ENCODE measurements at regions not wholly inside any gene's neighbourhood (a gene's known extent, or its start where the extent isn't known, plus 50 kb on each side); places are given as distances from the start of the nearest gene placed in this dataset.

DNA sequence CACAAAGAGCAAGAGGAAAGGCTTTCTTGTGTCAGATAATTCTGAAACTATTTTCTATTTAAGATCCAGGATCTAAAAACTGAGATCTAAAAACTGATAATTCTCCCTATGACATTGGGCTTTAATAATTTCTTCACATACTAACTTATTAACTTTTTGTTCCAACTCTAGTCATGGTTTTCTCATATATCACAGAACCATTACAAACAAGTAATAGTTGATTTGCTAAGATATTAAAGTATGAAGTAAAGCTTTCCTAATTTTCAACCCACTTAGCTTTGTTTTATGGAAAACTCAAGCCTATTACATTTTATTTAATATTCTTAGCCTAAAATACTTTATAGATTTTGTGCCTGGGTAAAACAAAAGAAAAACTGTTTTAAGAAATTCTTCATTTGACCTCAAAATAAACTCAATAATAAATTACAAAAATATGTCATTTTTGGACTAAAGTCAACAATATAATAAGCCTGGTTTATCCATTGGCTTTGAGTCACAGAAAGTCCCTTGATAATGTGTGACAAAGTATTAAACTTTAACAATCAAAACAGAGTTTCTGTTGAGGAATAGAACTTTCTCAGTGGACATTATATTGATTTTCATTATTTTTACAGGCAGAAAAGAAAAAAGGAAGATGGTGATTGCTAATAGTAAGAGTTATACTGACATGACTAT lies 1142.9 kb upstream of the SORCS1 start:
- H3K4me3 Mint-ChIP-seq (ENCODE audit: unreplicated experiment): no peak overlapping the region
- no peak overlapping the region for H3K4me3 ChIP-seq (ENCODE audit: low read depth, low read length)
- no peak for DNase-seq
- H3K36me3 ChIP-seq (ENCODE audit: control insufficient read depth, insufficient read depth, low read length): no peaks in the 10 kb centered on the region
- H3K27me3 Mint-ChIP-seq (ENCODE audit: insufficient read depth, unreplicated experiment): peaks cover 3% of the 10 kb centered on the region
- H3K27ac Mint-ChIP-seq (ENCODE audit: unreplicated experiment): no peak overlapping the region
- no peaks in the 10 kb centered on the region for H3K9me3 Mint-ChIP-seq (ENCODE audit: unreplicated experiment)
- H3K4me1 ChIP-seq: no peaks in the 10 kb centered on the region
- TF ChIP-seq, protein P1, sequence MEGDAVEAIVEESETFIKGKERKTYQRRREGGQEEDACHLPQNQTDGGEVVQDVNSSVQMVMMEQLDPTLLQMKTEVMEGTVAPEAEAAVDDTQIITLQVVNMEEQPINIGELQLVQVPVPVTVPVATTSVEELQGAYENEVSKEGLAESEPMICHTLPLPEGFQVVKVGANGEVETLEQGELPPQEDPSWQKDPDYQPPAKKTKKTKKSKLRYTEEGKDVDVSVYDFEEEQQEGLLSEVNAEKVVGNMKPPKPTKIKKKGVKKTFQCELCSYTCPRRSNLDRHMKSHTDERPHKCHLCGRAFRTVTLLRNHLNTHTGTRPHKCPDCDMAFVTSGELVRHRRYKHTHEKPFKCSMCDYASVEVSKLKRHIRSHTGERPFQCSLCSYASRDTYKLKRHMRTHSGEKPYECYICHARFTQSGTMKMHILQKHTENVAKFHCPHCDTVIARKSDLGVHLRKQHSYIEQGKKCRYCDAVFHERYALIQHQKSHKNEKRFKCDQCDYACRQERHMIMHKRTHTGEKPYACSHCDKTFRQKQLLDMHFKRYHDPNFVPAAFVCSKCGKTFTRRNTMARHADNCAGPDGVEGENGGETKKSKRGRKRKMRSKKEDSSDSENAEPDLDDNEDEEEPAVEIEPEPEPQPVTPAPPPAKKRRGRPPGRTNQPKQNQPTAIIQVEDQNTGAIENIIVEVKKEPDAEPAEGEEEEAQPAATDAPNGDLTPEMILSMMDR (IDR thresholded peaks at IDR 0.05; ENCODE audit: insufficient read depth in 1 of 2, low read depth in 1 of 2, low read length in 1 of 2, severe bottlenecking in 1 of 2, unreplicated experiment in 1 of 2): no peak
- intact Hi-C loops (cut with micrococcal nuclease; ENCODE audit: unreplicated experiment): no loop called here
- no TSS peak for BruUV-seq (replicated peaks)
- H3K27me3 ChIP-seq (replicated peaks; ENCODE audit: control insufficient read depth, insufficient read depth, low read length): no peaks in the 10 kb centered on the region
- ChIA-PET CTCF (no interaction called here), POLR2A (no interaction called here)
- H3K36me3 Mint-ChIP-seq (ENCODE audit: insufficient read depth, unreplicated experiment): no peaks in the 10 kb centered on the region
- no peaks in the 10 kb centered on the region for H3K9me3 ChIP-seq
- H3K4me1 Mint-ChIP-seq (ENCODE audit: low read depth, unreplicated experiment): no peaks in the 10 kb centered on the region

DNA sequence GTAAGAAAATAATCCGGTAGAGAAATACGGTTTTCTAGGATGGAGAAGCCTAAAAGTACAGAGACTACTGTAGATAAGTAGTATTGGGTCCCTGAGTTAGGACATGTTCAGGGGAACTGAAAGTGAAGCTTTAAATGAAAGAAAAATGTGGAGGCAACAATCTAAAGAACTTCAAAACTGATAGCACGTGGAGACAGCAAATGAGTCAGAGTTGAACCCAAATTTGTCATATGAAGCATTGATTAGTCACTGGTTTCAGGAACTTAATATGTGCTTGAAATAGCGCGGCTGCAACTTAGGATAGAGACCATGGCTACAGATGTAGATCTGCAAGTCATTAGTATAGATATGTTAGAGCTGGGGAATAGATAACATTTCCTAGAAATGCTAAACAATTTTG lies 1138.6 kb upstream of the SORCS1 start:
- Mint-ChIP-seq H3K36me3 (ENCODE audit: insufficient read depth, unreplicated experiment) (no peaks in the 10 kb centered on the region), H3K4me1 (ENCODE audit: low read depth, unreplicated experiment) (no peaks in the 10 kb centered on the region), H3K4me3 (ENCODE audit: unreplicated experiment) (no peak overlapping the region), H3K9me3 (ENCODE audit: unreplicated experiment) (no peaks in the 10 kb centered on the region), H3K27ac (ENCODE audit: unreplicated experiment) (no peak overlapping the region), H3K27me3 (ENCODE audit: insufficient read depth, unreplicated experiment) (peaks cover 3% of the 10 kb centered on the region)
- intact Hi-C loops (cut with micrococcal nuclease; ENCODE audit: unreplicated experiment): no loop called here
- no peaks in the 10 kb centered on the region for H3K9me3 ChIP-seq
- no peak overlapping the region for H3K4me3 ChIP-seq (ENCODE audit: low read depth, low read length)
- no peaks in the 10 kb centered on the region for H3K4me1 ChIP-seq
- TF ChIP-seq, protein P1 (IDR thresholded peaks at IDR 0.05; ENCODE audit: insufficient read depth in 1 of 2, low read depth in 1 of 2, low read length in 1 of 2, severe bottlenecking in 1 of 2, unreplicated experiment in 1 of 2): no peak
- CTCF ChIA-PET: no interaction called here
- H3K27me3 ChIP-seq (replicated peaks; ENCODE audit: control insufficient read depth, insufficient read depth, low read length): no peaks in the 10 kb centered on the region
- no TSS peak for BruUV-seq (replicated peaks)
- no peak for DNase-seq
- no peaks in the 10 kb centered on the region for H3K36me3 ChIP-seq (ENCODE audit: control insufficient read depth, insufficient read depth, low read length)
- POLR2A ChIA-PET: no interaction called here

DNA sequence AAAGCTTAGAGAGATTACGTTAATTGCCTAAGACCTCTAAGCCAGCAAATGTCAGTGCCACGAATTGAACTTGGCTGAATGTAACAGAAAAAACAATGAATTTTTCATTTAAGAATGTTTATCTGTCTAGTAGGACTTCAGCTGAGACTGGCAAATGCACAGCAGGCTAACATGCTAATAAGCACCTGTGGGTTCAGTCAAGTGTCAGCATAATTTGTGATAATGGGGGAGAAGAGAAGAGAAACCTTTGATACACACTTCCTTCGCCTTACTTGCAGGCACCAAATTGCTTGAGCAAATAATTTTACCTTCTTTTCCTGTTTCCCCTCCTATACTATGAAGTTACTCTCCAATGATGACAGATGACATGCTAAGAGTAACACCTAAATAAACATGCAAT lies 1136.5 kb upstream of the SORCS1 start:
- Mint-ChIP-seq H3K9me3 (ENCODE audit: unreplicated experiment) (no peaks in the 10 kb centered on the region), H3K4me1 (ENCODE audit: low read depth, unreplicated experiment) (no peaks in the 10 kb centered on the region), H3K27ac (ENCODE audit: unreplicated experiment) (no peak overlapping the region), H3K36me3 (ENCODE audit: insufficient read depth, unreplicated experiment) (no peaks in the 10 kb centered on the region), H3K4me3 (ENCODE audit: unreplicated experiment) (no peak overlapping the region), H3K27me3 (ENCODE audit: insufficient read depth, unreplicated experiment) (peaks cover 3% of the 10 kb centered on the region)
- CTCF ChIA-PET: no interaction called here
- Histone ChIP-seq H3K4me3 (ENCODE audit: low read depth, low read length) (no peak overlapping the region), H3K27me3 (replicated peaks; ENCODE audit: control insufficient read depth, insufficient read depth, low read length) (no peaks in the 10 kb centered on the region), H3K9me3 (no peaks in the 10 kb centered on the region), H3K36me3 (ENCODE audit: control insufficient read depth, insufficient read depth, low read length) (no peaks in the 10 kb centered on the region), H3K4me1 (no peaks in the 10 kb centered on the region)
- TF ChIP-seq, protein P1 (IDR thresholded peaks at IDR 0.05; ENCODE audit: insufficient read depth in 1 of 2, low read depth in 1 of 2, low read length in 1 of 2, severe bottlenecking in 1 of 2, unreplicated experiment in 1 of 2): no peak
- no peak for DNase-seq
- POLR2A ChIA-PET: no interaction called here
- BruUV-seq (replicated peaks): no TSS peak
- intact Hi-C loops (cut with micrococcal nuclease; ENCODE audit: unreplicated experiment): no loop called here
